ENCODE measurements at regions not wholly inside any gene's neighbourhood (a gene's known extent, or its start where the extent isn't known, plus 50 kb on each side); places are given as distances from the start of the nearest gene placed in this dataset.

- Histone ChIP-seq H2AFZ (ENCODE audit: low read length) (peak overlapping the region; percentile 5; the same call in 1 of the 2 replicates), H4K20me1 (ENCODE audit: insufficient read depth, low read length, poor library complexity, severe bottlenecking) (no peaks in the 10 kb centered on the region), H3K9me2 (replicated peaks; ENCODE audit: low read depth, low read length) (no peaks in the 10 kb centered on the region), H3K4me2 (ENCODE audit: low read depth, low read length, poor library complexity, severe bottlenecking) (peak overlapping the region; percentile 48), H3F3A (ENCODE audit: low read depth) (no peaks in the 10 kb centered on the region), H3K9me3 (ENCODE audit: insufficient read depth, low read depth, low read length) (no peaks in the 10 kb centered on the region), H3K4me1 (ENCODE audit: insufficient read depth, low read length, poor library complexity, severe bottlenecking) (peaks cover 27% of the 10 kb centered on the region), H3K4me3 (ENCODE audit: low read length, poor library complexity, severe bottlenecking) (peak overlapping the region; percentile 11), H3K36me3 (ENCODE audit: insufficient read depth, low read length) (no peaks in the 10 kb centered on the region), H3K27me3 (ENCODE audit: insufficient read depth, low read length, poor library complexity, severe bottlenecking) (no peaks in the 10 kb centered on the region), H3K79me2 (ENCODE audit: insufficient read depth, low read length) (no peaks in the 10 kb centered on the region), H3K9ac (ENCODE audit: low read depth, low read length, poor library complexity, severe bottlenecking) (peak overlapping the region; percentile 29)
- TF ChIP-seq EZH2phosphoT487 (IDR thresholded peaks at IDR 0.05; ENCODE audit: borderline replicate concordance) (no peak), CTCF (conservative IDR thresholded peaks at IDR 0.05; ENCODE audit: low read length) (no peak)
Observed at GRCh38 chr6:8181951-8182845, 79.8 kb upstream of the EEF1E1 start.

DNA sequence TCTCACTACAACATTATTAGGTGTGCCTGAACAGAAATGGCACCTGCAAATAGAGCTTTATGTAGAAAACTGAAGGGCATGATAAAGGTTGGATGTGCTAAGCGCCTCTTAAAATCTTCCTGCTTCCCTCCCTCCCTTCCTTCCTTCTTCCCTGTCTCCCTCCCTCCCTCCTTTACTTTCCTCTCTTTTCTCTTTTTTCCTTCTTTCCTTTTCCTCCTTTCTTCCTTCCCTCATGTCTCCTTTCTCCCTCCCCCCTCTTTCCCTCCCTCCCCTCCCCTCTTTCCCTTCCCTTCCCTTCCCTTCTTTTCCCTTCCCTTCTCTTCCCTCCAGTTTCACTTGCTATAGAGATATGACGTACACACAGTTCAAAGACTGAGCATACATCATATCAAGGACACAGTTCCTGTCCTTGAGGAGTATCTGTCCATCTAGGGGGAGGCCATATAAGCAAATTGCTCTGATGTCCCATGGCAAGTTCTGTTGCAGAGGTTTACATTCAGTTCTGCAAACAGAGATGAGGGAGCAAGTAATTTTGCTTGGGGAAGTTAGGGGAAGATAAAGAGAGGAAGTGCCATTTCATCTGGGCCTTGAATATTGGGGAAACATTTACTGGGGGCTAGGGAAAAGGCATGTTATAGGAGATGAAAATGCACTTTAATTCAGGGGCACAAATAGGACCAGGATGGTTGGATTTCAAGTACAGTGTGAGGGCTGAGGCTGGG, 79.0 kb upstream of the EEF1E1 start:
- no peaks in the 10 kb centered on the region for H4K20me1 ChIP-seq (ENCODE audit: insufficient read depth, low read length, poor library complexity, severe bottlenecking)
- peaks cover 27% of the 10 kb centered on the region for H3K4me1 ChIP-seq (ENCODE audit: insufficient read depth, low read length, poor library complexity, severe bottlenecking)
- no peak overlapping the region for H3K4me2 ChIP-seq (ENCODE audit: low read depth, low read length, poor library complexity, severe bottlenecking)
- H3K27me3 ChIP-seq (ENCODE audit: insufficient read depth, low read length, poor library complexity, severe bottlenecking): no peaks in the 10 kb centered on the region
- H3F3A ChIP-seq (ENCODE audit: low read depth): no peaks in the 10 kb centered on the region
- H3K4me3 ChIP-seq (ENCODE audit: low read length, poor library complexity, severe bottlenecking): no peak overlapping the region
- H3K36me3 ChIP-seq (ENCODE audit: insufficient read depth, low read length): no peaks in the 10 kb centered on the region
- TF ChIP-seq EZH2phosphoT487 (IDR thresholded peaks at IDR 0.05; ENCODE audit: borderline replicate concordance): no peak
- no peak for TF ChIP-seq CTCF (conservative IDR thresholded peaks at IDR 0.05; ENCODE audit: low read length)
- no peak overlapping the region for H2AFZ ChIP-seq (ENCODE audit: low read length)
- H3K9me2 ChIP-seq (replicated peaks; ENCODE audit: low read depth, low read length): no peaks in the 10 kb centered on the region
- peak overlapping the region; percentile 29 for H3K9ac ChIP-seq (ENCODE audit: low read depth, low read length, poor library complexity, severe bottlenecking)
- H3K9me3 ChIP-seq (ENCODE audit: insufficient read depth, low read depth, low read length): no peaks in the 10 kb centered on the region
- H3K79me2 ChIP-seq (ENCODE audit: insufficient read depth, low read length): no peaks in the 10 kb centered on the region

- Histone ChIP-seq H3K4me2 (ENCODE audit: low read depth, low read length, poor library complexity, severe bottlenecking) (no peak overlapping the region), H3K9ac (ENCODE audit: low read depth, low read length, poor library complexity, severe bottlenecking) (no peak overlapping the region), H3K36me3 (ENCODE audit: insufficient read depth, low read length) (no peaks in the 10 kb centered on the region), H3K4me3 (ENCODE audit: low read length, poor library complexity, severe bottlenecking) (no peak overlapping the region), H3K9me3 (ENCODE audit: insufficient read depth, low read depth, low read length) (no peaks in the 10 kb centered on the region), H3F3A (ENCODE audit: low read depth) (no peaks in the 10 kb centered on the region), H3K9me2 (replicated peaks; ENCODE audit: low read depth, low read length) (no peaks in the 10 kb centered on the region), H3K79me2 (ENCODE audit: insufficient read depth, low read length) (no peaks in the 10 kb centered on the region), H2AFZ (ENCODE audit: low read length) (no peak overlapping the region), H3K27me3 (ENCODE audit: insufficient read depth, low read length, poor library complexity, severe bottlenecking) (no peaks in the 10 kb centered on the region), H4K20me1 (ENCODE audit: insufficient read depth, low read length, poor library complexity, severe bottlenecking) (no peaks in the 10 kb centered on the region), H3K4me1 (ENCODE audit: insufficient read depth, low read length, poor library complexity, severe bottlenecking) (peaks cover 27% of the 10 kb centered on the region)
- no peak for TF ChIP-seq EZH2phosphoT487 (IDR thresholded peaks at IDR 0.05; ENCODE audit: borderline replicate concordance)
- no peak for TF ChIP-seq CTCF (conservative IDR thresholded peaks at IDR 0.05; ENCODE audit: low read length)
Observed at GRCh38 chr6:8180327-8181159, 78.2 kb upstream of the EEF1E1 start.
